Transverse colon (tissue), 4 donors: ENCODE measurements at regions not wholly inside any gene's neighbourhood (a gene's known extent, or its start where the extent isn't known, plus 50 kb on each side); places are given as distances from the start of the nearest gene placed in this dataset.

Source experiments
- EP300 ChIP-seq: sonication (generic); formaldehyde crosslinking; IDR thresholded peaks from one replicate; pipeline ENCODE4 v1.6.1; 2017; ENCODE audit warnings: antibody characterized with exemption, low read depth
- POLR2A ChIP-seq: fragments of 450-650 bp; IDR thresholded peaks from one replicate; pipeline ENCODE4 v1.6.1; 2016; ENCODE audit warnings: antibody characterized with exemption, mild to moderate bottlenecking, moderate library complexity
- POLR2AphosphoS5 ChIP-seq, 3 donors: sonication (generic); formaldehyde crosslinking; IDR thresholded peaks; one replicate each; pipeline ENCODE4 v1.6.1; 2016; ENCODE audit warnings: antibody characterized with exemption in 3 of 3
- TF ChIP-seq, protein P1 (sequence below), 5 experiments: fragments of 200-600 bp in 3 of 5; fragments of 450-650 bp in 2 of 5; sonication (generic) in 3 of 5; IDR thresholded peaks; 1 replicate in 2 of 5; 2 replicates in 3 of 5; pipeline ENCODE4 v1.5.1; 2016 to 2017; ENCODE audit warnings: antibody characterized with exemption in 5 of 5, inconsistent platforms in 3 of 5, mild to moderate bottlenecking in 2 of 5, moderate library complexity in 1 of 5

DNA sequence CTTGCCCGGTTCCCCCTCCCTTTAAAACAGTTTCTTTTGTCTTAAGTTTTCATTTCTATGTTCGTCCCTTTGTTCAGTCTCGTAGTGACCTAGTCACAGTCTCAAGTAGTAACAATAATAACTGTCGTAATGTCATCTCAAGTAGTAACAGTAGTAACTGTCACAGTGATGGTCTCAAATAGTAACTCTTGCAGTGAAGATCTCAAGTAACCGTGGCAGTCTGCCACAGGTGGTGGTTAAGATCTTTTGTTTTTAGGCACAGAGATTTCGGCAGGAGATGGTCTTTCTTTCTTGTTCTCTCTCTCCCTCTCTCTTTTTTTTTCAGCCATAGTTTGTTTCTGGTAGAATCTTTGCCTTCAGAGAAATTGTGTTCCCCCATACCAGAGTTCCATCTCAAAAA, 656.0 kb upstream of the SGO1 start:
- no peak for TF ChIP-seq POLR2A
- TF ChIP-seq, protein P1, sequence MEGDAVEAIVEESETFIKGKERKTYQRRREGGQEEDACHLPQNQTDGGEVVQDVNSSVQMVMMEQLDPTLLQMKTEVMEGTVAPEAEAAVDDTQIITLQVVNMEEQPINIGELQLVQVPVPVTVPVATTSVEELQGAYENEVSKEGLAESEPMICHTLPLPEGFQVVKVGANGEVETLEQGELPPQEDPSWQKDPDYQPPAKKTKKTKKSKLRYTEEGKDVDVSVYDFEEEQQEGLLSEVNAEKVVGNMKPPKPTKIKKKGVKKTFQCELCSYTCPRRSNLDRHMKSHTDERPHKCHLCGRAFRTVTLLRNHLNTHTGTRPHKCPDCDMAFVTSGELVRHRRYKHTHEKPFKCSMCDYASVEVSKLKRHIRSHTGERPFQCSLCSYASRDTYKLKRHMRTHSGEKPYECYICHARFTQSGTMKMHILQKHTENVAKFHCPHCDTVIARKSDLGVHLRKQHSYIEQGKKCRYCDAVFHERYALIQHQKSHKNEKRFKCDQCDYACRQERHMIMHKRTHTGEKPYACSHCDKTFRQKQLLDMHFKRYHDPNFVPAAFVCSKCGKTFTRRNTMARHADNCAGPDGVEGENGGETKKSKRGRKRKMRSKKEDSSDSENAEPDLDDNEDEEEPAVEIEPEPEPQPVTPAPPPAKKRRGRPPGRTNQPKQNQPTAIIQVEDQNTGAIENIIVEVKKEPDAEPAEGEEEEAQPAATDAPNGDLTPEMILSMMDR (IDR thresholded peaks at IDR 0.05): no peak
- no peak for TF ChIP-seq EP300
- no peak for TF ChIP-seq POLR2AphosphoS5 (IDR thresholded peaks at IDR 0.05)
